PC-9 (cell line): ENCODE measurements at regions not wholly inside any gene's neighbourhood (a gene's known extent, or its start where the extent isn't known, plus 50 kb on each side); places are given as distances from the start of the nearest gene placed in this dataset.

Experiments
- EZH2 ChIP-seq: fragments of 200-600 bp; sonication (generic); IDR thresholded peaks from 2 replicates; pipeline ENCODE4 v1.8.0; 2017; ENCODE audit warnings: antibody characterized with exemption, low read depth
- TF ChIP-seq, protein P1 (sequence below): fragments of 200-600 bp; sonication (generic); conservative IDR thresholded peaks from 2 replicates; pipeline ENCODE4 v1.6.1; 2017; ENCODE audit warnings: mixed run types, antibody characterized with exemption, mild to moderate bottlenecking, moderate library complexity

DNA sequence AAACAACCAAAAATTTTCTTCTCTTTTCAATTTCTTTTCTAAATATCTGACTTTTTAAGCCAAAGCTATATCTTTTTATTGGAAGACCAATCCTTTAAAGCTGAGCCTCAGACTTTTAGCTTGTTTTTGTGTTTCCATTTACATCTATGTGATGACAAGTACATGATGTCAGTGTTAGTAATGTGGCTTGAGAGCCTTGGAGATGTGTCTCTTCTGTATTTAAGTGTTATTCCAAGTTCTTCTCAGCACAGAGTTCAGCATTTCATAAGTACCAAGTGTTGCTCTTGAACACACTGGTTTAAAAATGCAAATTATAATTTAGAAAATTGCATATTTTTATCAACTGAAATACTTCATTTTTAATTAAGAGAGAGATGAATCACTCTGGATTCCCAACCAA is 948.9 kb upstream of the FLRT2 start:
- TF ChIP-seq, protein P1, sequence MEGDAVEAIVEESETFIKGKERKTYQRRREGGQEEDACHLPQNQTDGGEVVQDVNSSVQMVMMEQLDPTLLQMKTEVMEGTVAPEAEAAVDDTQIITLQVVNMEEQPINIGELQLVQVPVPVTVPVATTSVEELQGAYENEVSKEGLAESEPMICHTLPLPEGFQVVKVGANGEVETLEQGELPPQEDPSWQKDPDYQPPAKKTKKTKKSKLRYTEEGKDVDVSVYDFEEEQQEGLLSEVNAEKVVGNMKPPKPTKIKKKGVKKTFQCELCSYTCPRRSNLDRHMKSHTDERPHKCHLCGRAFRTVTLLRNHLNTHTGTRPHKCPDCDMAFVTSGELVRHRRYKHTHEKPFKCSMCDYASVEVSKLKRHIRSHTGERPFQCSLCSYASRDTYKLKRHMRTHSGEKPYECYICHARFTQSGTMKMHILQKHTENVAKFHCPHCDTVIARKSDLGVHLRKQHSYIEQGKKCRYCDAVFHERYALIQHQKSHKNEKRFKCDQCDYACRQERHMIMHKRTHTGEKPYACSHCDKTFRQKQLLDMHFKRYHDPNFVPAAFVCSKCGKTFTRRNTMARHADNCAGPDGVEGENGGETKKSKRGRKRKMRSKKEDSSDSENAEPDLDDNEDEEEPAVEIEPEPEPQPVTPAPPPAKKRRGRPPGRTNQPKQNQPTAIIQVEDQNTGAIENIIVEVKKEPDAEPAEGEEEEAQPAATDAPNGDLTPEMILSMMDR, result no peak
- no peak for TF ChIP-seq EZH2
